ENCODE measurements at regions not wholly inside any gene's neighbourhood (a gene's known extent, or its start where the extent isn't known, plus 50 kb on each side); places are given as distances from the start of the nearest gene placed in this dataset.

GRCh38 chr4:60868232-60868960 lies 331.7 kb upstream of the ADGRL3 start:
- TF ChIP-seq POLR2A (IDR thresholded peaks at IDR 0.05; ENCODE audit: low read length) = no peak
- no peak for TF ChIP-seq GATA1 (IDR thresholded peaks at IDR 0.05; ENCODE audit: low read depth, low read length)

Measured in erythroblast (primary cell).